NCI-H226 (cell line): ENCODE measurements at regions not wholly inside any gene's neighbourhood (a gene's known extent, or its start where the extent isn't known, plus 50 kb on each side); places are given as distances from the start of the nearest gene placed in this dataset.
"Not testable (repeated sequence)": the region's sequence is repeated elsewhere in the genome, so short reads cannot be mapped to it uniquely, and the experiment has no call there.

Experiments used
- DNase-seq: peaks from one replicate; pipeline ENCODE4 v3.0.0-alpha.2; 2015

DNA sequence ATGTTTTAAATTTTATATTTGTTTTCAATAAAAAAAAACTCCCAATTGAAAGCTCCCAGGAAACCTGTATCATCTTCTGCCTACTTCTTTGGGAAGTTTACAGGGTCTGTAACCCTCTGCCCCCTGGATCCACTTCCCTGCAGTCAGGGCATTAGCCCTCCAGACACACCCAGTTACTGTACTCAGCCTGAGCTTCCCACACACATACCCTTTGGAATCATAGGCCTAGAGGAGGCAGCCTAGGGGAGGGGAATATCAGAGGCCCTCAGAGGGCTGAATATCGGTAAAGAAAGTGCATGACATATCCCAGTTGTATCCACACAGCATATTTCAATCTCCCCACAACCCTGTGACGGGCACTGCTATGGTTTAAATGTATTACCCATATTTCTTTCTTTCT is 56.2 kb upstream of the TFPI start:
- not testable (repeated sequence) for DNase-seq

DNA sequence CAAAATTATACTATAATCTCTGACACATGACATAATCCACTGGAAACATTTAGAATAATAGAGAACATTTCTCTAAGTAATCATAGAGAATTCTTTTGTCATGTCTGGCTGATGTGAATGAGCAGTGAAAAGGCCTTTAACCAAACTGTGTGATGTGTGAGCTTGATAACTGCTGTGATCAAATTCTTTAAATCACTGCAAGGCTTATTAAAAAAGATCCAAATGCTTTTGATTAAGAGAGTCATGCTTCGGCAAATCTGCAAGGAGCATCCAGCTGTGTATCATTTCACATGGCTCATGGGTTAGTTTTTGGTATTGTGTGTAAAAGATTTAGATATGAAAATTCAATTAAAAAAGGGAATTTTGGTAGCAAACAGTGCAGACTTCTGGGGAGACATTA is 58.6 kb upstream of the TFPI start:
- no peak for DNase-seq

- DNase-seq = peak; percentile 12
Observed at GRCh38 chr2:187614756-187615155, 60.5 kb upstream of the TFPI start.

- no peak for DNase-seq
Observed at GRCh38 chr2:187615364-187615763, 61.1 kb upstream of the TFPI start.

DNA sequence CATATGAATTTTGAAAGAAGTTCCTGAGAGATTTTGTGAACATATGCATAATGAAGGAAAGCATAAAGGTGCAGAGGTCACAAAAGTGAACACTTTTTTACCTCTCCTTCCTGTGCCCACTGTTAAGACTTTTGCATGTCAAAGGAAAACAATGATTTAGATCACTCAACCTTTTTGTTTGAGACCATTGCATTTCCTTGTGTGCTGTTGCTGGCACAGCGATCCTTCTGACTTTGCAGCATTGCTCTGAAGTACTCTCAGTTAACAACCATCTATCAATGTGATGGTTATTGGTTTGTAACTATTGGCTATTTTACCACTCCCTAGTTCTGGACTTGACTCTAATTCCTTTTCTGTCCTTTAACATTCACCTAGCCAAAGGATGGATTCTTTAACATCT is 61.7 kb upstream of the TFPI start:
- no peak for DNase-seq

DNA sequence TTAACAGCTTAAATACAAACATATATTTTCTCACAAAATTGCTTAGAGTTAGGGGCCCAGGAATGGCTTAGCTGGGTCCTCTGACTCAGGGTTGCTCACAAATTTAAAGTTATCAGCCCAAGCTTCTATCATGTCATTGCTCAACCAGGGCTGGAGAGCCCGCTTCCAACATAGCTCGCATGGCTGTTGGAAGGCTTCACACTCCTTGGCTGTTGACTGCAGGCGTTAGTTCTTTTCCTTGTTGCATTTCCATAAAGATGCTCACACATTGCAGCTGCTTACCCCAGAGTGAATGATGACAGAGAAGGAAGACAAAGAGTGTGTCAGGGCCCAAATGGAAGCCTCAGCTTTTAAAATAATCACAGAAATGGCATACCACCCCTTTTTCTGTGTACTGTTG is 62.9 kb upstream of the TFPI start:
- DNase-seq = no peak

- no peak for DNase-seq
Observed at GRCh38 chr2:187617905-187618304, 63.7 kb upstream of the TFPI start.

DNA sequence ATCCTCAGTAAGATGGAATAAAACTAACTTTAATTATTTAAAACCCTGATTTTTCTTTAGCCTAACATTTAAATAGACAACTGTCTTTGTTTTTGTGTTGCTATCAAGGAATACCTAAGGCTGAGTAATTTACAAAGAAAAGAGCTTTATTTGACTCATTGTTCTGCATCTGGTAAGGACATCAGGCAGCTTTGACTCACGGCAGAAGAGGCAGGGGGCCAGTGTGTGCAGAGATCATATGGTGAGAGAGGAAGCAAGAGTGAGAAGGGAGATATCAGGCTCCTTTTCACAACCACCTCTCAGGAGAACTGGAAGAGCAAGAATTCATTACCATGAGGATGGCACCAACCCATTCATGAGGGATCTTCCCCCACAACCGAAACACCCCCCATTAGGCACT is 64.6 kb upstream of the TFPI start:
- DNase-seq = no peak

GRCh38 chr2:187627153-187627552 is 72.9 kb upstream of the TFPI start:
- DNase-seq = no peak

GRCh38 chr2:187636731-187637391 is 82.6 kb upstream of the TFPI start:
- not testable (repeated sequence) for DNase-seq

GRCh38 chr2:187637392-187637740 is 83.1 kb upstream of the TFPI start:
- DNase-seq = not testable (repeated sequence)

GRCh38 chr2:187637771-187638170 is 83.5 kb upstream of the TFPI start:
- not testable (repeated sequence) for DNase-seq

- no peak for DNase-seq
Observed at GRCh38 chr2:187638840-187639239, 84.6 kb upstream of the TFPI start.

DNA sequence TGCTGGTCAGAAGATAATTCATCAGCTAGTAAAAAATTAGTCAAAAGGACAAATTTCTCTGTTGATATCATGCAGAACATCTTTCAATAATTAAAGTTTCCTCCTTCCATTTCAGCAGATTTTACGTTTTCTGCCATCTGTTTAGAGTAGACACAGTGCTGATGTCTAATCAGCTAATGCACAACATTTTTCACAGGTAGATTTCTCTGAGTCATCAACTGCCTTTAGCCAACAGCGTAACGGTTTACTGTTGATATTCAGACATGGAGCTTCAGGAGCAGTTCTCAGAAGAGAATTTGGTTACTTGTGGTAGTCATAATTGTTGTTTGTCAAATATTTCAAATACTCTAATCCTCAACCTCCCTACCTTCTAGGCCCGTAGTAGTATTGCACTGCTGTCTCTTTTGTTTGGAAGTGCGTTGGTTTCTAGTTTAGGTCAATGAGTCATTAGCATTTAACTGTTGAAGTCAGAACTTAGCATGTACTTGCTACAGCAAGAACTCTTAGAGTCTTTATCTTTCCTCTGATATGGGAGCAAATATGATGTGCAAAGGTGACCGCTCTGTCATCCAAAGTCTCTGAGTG is 86.8 kb upstream of the TFPI start:
- no peak for DNase-seq

GRCh38 chr2:187642498-187642897 is 88.3 kb upstream of the TFPI start:
- DNase-seq = no peak

DNA sequence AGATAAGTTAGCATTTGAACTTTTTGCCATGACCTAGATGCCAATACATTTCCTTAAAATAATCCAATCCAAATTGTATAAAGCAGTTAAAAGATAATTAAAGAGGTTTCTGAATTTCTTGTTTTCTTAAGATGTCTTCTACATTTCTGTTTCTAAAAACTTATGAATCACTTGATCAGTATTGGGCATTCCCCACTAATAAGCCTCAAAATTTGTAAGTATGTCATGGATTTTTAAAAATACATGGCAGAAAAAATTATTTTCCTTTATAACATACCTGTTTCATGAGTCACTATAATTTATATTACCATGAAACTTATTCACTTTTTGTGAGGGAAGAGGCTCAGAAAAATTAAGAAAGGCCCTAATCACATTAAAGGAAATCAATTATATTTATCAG is 90.3 kb upstream of the TFPI start:
- DNase-seq = no peak

- DNase-seq = no peak
Observed at GRCh38 chr2:187644981-187645380, 90.7 kb upstream of the TFPI start.

GRCh38 chr2:187646556-187646955 is 92.3 kb upstream of the TFPI start:
- no peak for DNase-seq

DNA sequence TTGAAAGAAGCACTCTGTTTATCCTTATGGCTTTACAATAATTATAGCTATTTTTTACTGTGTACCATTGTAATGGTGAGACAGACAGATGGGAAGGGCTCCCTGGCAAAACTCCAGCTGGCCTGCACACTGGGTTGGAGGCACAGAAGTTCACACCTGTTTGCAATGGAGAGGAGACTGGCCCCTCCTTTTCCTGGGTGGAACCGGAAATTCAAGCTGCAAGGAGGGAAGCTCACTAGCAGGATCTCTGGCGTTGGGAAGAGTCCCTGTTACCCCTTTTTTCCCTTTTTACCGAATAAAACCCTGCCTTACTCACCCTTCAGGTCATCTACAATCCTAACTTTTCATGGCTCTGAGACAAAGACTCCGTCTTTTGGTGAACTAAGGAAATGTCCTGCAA is 100.3 kb upstream of the TFPI start:
- no peak for DNase-seq

DNA sequence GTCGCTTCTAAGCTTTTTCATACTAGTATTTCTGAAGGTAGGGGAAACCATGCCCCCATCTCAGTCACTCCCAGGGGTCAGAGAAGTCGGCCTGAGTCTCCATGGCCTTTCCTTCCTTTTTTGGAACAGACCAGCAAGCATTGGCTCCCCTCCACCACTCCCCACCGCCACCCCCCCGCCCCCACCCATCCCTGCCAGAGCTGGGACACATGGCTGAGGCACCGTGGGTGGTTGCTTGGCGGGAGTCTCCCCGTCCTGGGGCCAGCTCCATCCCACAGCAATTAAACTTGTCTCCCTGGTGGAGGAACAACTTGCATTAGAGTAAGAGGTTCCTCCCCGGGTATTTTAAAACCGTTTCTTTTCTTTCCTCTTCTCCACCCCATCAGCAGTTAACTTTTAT is 100.8 kb upstream of the TFPI start:
- DNase-seq = no peak

- no peak for DNase-seq
Observed at GRCh38 chr2:187656123-187656522, 101.9 kb upstream of the TFPI start.

DNA sequence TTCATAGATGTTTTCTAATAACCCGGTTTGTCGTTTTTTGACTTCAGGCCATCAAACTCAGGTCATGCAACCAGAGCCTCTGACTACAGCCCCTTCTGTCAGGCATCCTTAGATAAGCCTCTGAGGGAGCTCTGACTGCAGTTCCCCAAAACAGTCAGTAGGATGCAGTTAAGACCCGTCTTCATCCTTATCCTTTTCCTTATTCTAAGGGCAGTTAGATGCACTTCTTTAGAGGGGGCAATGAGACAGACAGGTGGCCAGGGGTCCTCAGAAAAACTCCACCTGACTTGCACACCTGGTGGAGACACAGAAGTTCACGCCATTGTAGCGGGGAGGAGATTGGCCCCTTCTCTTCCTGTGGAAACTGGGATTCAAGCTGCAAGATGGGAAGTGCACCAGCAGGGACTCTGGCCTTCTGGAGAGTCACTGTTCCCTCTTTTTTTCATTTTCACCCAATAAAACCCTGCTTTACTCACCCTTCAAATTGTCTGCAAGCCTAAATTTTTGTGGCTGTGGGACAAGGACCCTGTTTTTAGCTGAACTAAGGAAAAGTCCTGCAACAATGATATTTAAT is 104.8 kb upstream of the TFPI start:
- no peak for DNase-seq

- not testable (repeated sequence) for DNase-seq
Observed at GRCh38 chr2:187676050-187676449, 121.8 kb upstream of the TFPI start.

DNA sequence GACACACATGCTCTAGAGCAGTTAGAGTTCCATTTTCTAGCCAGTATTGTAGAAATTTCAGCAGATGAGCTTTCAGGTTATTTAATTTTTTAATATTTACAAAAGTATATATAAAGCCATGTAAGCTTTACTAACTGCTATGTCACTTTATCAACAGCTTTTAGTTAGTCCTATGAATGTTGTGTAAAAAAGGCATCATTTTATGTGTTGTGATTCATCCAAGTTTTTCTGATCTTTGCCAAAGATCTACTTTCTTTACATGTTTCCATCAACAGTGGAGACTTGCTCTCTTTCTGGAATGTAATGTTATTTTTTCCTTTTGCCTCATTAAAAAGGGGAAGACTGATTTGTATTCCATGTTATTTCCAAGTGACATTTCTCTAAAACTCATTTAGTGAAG is 125.2 kb upstream of the TFPI start:
- DNase-seq = no peak

DNA sequence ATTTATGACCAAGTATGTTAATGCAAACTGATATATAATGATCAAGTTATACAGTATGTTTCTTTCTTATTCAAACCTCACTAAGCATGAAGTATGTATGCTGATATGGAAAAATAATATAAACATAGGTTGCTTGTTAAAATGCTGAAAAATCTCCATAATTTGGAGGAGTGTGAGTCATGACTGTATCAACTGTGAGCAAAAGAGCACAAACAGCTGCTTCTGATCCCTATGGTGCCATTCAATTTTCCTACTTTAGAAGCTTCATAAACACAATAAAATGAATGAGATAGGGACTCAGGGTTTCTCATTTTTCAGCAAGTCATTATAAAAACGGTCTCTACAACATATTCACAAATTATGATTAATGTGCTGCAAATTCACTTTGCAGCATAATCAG is 129.9 kb upstream of the TFPI start:
- DNase-seq = no peak
